ENCODE measurements at regions not wholly inside any gene's neighbourhood (a gene's known extent, or its start where the extent isn't known, plus 50 kb on each side); places are given as distances from the start of the nearest gene placed in this dataset.

GRCh38 chr18:22628795-22629510 is 211.2 kb upstream of the CTAGE1 start:
- DNase-seq, result no peak

- DNase-seq, result no peak
Observed at GRCh38 chr18:22630980-22631379, 213.3 kb upstream of the CTAGE1 start.

GRCh38 chr18:22632191-22632590 is 214.5 kb upstream of the CTAGE1 start:
- DNase-seq, result no peak

GRCh38 chr18:22634464-22634863 is 216.7 kb upstream of the CTAGE1 start:
- no peak for DNase-seq

- no peak for DNase-seq
Observed at GRCh38 chr18:22637787-22638186, 220.1 kb upstream of the CTAGE1 start.

- DNase-seq, result no peak
Observed at GRCh38 chr18:22639026-22639463, 221.3 kb upstream of the CTAGE1 start.

- no peak for DNase-seq
Observed at GRCh38 chr18:22639561-22639960, 221.8 kb upstream of the CTAGE1 start.

- DNase-seq, result no peak
Observed at GRCh38 chr18:22640281-22640842, 222.6 kb upstream of the CTAGE1 start.

- no peak for DNase-seq
Observed at GRCh38 chr18:22641958-22642357, 224.2 kb upstream of the CTAGE1 start.

GRCh38 chr18:22643731-22644130 is 226.0 kb upstream of the CTAGE1 start:
- DNase-seq, result no peak

GRCh38 chr18:22650247-22650646 is 232.5 kb upstream of the CTAGE1 start:
- DNase-seq, result no peak

- DNase-seq, result no peak
Observed at GRCh38 chr18:22657619-22658018, 239.9 kb upstream of the CTAGE1 start.

GRCh38 chr18:22658318-22658717 is 240.6 kb upstream of the CTAGE1 start:
- DNase-seq, result no peak

GRCh38 chr18:22663378-22663777 is 245.7 kb upstream of the CTAGE1 start:
- DNase-seq, result no peak

- no peak for DNase-seq
Observed at GRCh38 chr18:22666411-22666940, 248.8 kb upstream of the CTAGE1 start.

- DNase-seq, result no peak
Observed at GRCh38 chr18:22667156-22667555, 249.4 kb upstream of the CTAGE1 start.

- no peak for DNase-seq
Observed at GRCh38 chr18:22667616-22668422, 250.1 kb upstream of the CTAGE1 start.

GRCh38 chr18:22668496-22668895 is 250.8 kb upstream of the CTAGE1 start:
- DNase-seq, result no peak

GRCh38 chr18:22670914-22671313 is 253.2 kb upstream of the CTAGE1 start:
- DNase-seq, result no peak

- DNase-seq, result no peak
Observed at GRCh38 chr18:22673182-22673862, 255.6 kb upstream of the CTAGE1 start.

GRCh38 chr18:22674272-22674671 is 256.6 kb upstream of the CTAGE1 start:
- no peak for DNase-seq

- no peak for DNase-seq
Observed at GRCh38 chr18:22675006-22675405, 257.3 kb upstream of the CTAGE1 start.

- DNase-seq, result no peak
Observed at GRCh38 chr18:22676423-22676822, 256.7 kb upstream of the RBBP8 start.

Data from GF-D8 (cell line).